ENCODE measurements at regions not wholly inside any gene's neighbourhood (a gene's known extent, or its start where the extent isn't known, plus 50 kb on each side); places are given as distances from the start of the nearest gene placed in this dataset.

GRCh38 chr16:87126403-87127025 lies 190.7 kb downstream of the C16orf95 start:
- no peak for TF ChIP-seq ZNF121 (tag by site-specific recombination; IDR thresholded peaks at IDR 0.05)
- TF ChIP-seq, protein P1, sequence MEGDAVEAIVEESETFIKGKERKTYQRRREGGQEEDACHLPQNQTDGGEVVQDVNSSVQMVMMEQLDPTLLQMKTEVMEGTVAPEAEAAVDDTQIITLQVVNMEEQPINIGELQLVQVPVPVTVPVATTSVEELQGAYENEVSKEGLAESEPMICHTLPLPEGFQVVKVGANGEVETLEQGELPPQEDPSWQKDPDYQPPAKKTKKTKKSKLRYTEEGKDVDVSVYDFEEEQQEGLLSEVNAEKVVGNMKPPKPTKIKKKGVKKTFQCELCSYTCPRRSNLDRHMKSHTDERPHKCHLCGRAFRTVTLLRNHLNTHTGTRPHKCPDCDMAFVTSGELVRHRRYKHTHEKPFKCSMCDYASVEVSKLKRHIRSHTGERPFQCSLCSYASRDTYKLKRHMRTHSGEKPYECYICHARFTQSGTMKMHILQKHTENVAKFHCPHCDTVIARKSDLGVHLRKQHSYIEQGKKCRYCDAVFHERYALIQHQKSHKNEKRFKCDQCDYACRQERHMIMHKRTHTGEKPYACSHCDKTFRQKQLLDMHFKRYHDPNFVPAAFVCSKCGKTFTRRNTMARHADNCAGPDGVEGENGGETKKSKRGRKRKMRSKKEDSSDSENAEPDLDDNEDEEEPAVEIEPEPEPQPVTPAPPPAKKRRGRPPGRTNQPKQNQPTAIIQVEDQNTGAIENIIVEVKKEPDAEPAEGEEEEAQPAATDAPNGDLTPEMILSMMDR (tag by site-specific recombination; IDR thresholded peaks at IDR 0.05), result no peak
- no peak for TF ChIP-seq REPIN1 (tag by site-specific recombination; IDR thresholded peaks at IDR 0.05; ENCODE audit: low read depth)
- TF ChIP-seq ZSCAN30 (tag by site-specific recombination; IDR thresholded peaks at IDR 0.05), result no peak
- no peak for TF ChIP-seq ZNF174 (tag by site-specific recombination; IDR thresholded peaks at IDR 0.05)
- TF ChIP-seq ZNF274 (IDR thresholded peaks at IDR 0.05; ENCODE audit: low read length), result no peak
- no peak for TF ChIP-seq ZNF274 (tag by site-specific recombination; IDR thresholded peaks at IDR 0.05; ENCODE audit: borderline replicate concordance)
